Endodermal cell (in vitro differentiated cells): ENCODE measurements at regions not wholly inside any gene's neighbourhood (a gene's known extent, or its start where the extent isn't known, plus 50 kb on each side); places are given as distances from the start of the nearest gene placed in this dataset.

Experiments
- DNase-seq: peaks from one replicate; pipeline ENCODE4 v3.0.0-alpha.2; 2017
- H3K27ac ChIP-seq: 2 replicates; pipeline ENCODE4 v1.5.1; 2013; ENCODE audit warnings: mild to moderate bottlenecking, low read depth, low read length, moderate library complexity
- H3K27me3 ChIP-seq: 2 replicates; pipeline ENCODE4 v1.6.1; 2013; ENCODE audit warnings: mild to moderate bottlenecking, low read length, moderate library complexity; ENCODE audit not compliant: insufficient read depth, control insufficient read depth, poor library complexity, severe bottlenecking
- H3K36me3 ChIP-seq: 2 replicates; pipeline ENCODE4 v1.7.0; 2013; ENCODE audit warnings: mild to moderate bottlenecking, low read length, moderate library complexity; ENCODE audit not compliant: control insufficient read depth, insufficient read depth
- H3K4me1 ChIP-seq: one replicate; pipeline ENCODE4 v1.7.0; 2013; ENCODE audit warnings: low read length; ENCODE audit not compliant: control insufficient read depth, insufficient read depth
- H3K4me3 ChIP-seq: 2 replicates; pipeline ENCODE4 v1.5.1; 2013; ENCODE audit warnings: mild to moderate bottlenecking, low read length, moderate library complexity
- H3K9ac ChIP-seq: 2 replicates; pipeline ENCODE4 v1.6.1; 2013; ENCODE audit warnings: mild to moderate bottlenecking, low read length, moderate library complexity; ENCODE audit not compliant: poor library complexity, severe bottlenecking; ENCODE audit errors: extremely low read depth
- H3K9me3 ChIP-seq: 2 replicates; pipeline ENCODE4 v1.6.1; 2013; ENCODE audit warnings: mild to moderate bottlenecking, low read length, moderate library complexity; ENCODE audit not compliant: control insufficient read depth
- H3K27ac Mint-ChIP-seq: 2 replicates; pipeline ENCODE4 v1.8.0; 2020; ENCODE audit warnings: mixed read lengths
- H3K27me3 Mint-ChIP-seq: 2 replicates; pipeline ENCODE4 v1.8.0; 2021; ENCODE audit warnings: mild to moderate bottlenecking, mixed read lengths; ENCODE audit not compliant: insufficient read depth
- H3K36me3 Mint-ChIP-seq: 2 replicates; pipeline ENCODE4 v1.8.0; 2020; ENCODE audit warnings: low read depth, mixed read lengths
- H3K4me1 Mint-ChIP-seq: 2 replicates; pipeline ENCODE4 v1.8.0; 2020; ENCODE audit warnings: mixed read lengths
- H3K4me3 Mint-ChIP-seq: 2 replicates; pipeline ENCODE4 v1.8.0; 2020; ENCODE audit warnings: mild to moderate bottlenecking, moderate library complexity, mixed read lengths
- H3K9me3 Mint-ChIP-seq: 2 replicates; pipeline ENCODE4 v1.8.0; 2020; ENCODE audit warnings: mild to moderate bottlenecking, mixed read lengths
- WGBS, 2 experiments: methylation state at CpG; one replicate each; pipeline versions ENCODE4 v1.1.5 to v1.1.7; 2013; ENCODE audit warnings: missing lambda C conversion rate in 2 of 2, mixed read lengths in 1 of 2; ENCODE audit not compliant: insufficient coverage in 1 of 2, insufficient read length in 1 of 2; 5-methylcytosine and 5-hydroxymethylcytosine counted together
- TF ChIP-seq, protein P1 (sequence below): fragments of 200-600 bp; sonication (generic); conservative IDR thresholded peaks from 2 replicates; pipeline ENCODE4 v1.5.0; 2021; ENCODE audit warnings: antibody characterized with exemption, mild to moderate bottlenecking

DNA sequence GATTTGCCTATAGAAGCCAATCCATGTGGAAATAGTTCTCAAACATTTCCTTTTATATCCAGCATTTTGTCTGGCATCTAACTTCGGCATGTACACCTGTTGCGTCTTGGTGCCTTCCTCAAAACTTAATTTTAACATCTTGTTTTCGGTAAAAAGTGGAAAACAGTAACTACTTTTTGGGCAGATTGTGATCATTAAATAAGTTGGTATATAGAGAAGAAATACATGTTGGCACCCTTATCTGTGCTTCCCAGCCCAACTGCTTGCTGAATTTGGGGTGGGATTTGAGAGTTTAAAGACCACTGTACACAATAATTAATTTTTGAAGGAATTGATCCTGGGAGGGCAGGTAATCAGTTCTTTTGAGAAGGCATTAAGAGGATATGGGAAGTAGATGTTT lies 566.8 kb downstream of the PDCD6IP start:
- Histone ChIP-seq H3K9ac (no peak overlapping the region), H3K9me3 (peaks cover 7% of the 10 kb centered on the region), H3K4me1 (no peaks in the 10 kb centered on the region), H3K27ac (no peak overlapping the region), H3K4me3 (no peak overlapping the region), H3K36me3 (no peaks in the 10 kb centered on the region), H3K27me3 (no peaks in the 10 kb centered on the region)
- TF ChIP-seq, protein P1, sequence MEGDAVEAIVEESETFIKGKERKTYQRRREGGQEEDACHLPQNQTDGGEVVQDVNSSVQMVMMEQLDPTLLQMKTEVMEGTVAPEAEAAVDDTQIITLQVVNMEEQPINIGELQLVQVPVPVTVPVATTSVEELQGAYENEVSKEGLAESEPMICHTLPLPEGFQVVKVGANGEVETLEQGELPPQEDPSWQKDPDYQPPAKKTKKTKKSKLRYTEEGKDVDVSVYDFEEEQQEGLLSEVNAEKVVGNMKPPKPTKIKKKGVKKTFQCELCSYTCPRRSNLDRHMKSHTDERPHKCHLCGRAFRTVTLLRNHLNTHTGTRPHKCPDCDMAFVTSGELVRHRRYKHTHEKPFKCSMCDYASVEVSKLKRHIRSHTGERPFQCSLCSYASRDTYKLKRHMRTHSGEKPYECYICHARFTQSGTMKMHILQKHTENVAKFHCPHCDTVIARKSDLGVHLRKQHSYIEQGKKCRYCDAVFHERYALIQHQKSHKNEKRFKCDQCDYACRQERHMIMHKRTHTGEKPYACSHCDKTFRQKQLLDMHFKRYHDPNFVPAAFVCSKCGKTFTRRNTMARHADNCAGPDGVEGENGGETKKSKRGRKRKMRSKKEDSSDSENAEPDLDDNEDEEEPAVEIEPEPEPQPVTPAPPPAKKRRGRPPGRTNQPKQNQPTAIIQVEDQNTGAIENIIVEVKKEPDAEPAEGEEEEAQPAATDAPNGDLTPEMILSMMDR, result no peak
- H3K9me3 Mint-ChIP-seq, result no peaks in the 10 kb centered on the region
- WGBS, 2 experiments, result 97% methylated on average over 3 of the region's 3 CpGs; no CpG with 5 or more reads in 1 of the 2 experiments
- H3K27me3 Mint-ChIP-seq, result peaks cover 3% of the 10 kb centered on the region
- no peak for DNase-seq
- H3K36me3 Mint-ChIP-seq, result no peaks in the 10 kb centered on the region
- peaks cover 5% of the 10 kb centered on the region for H3K4me1 Mint-ChIP-seq
- H3K27ac Mint-ChIP-seq, result no peak overlapping the region
- no peak overlapping the region for H3K4me3 Mint-ChIP-seq

DNA sequence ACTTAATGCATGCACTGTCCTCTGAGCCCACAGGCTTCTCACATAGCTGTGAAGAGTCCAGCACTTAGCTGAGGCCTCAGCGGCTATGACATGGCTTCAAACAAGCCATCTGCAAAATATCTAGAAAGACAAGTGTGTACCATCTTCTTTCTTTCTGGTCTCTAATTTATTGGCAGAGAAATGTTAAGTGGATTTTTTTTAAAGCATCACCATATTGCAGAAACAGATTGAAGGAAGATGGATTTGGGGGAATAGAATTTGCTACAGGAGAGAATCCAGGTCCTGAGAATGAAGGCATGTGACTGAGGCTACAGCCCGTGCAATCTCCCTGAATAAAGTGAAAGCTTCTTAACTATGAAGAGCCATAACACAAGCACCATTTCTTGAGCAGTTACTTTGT lies 567.3 kb downstream of the PDCD6IP start:
- Mint-ChIP-seq H3K36me3 (no peaks in the 10 kb centered on the region), H3K4me3 (no peak overlapping the region), H3K27me3 (peaks cover 3% of the 10 kb centered on the region), H3K9me3 (no peaks in the 10 kb centered on the region), H3K27ac (no peak overlapping the region), H3K4me1 (peaks cover 5% of the 10 kb centered on the region)
- Histone ChIP-seq H3K4me3 (no peak overlapping the region), H3K4me1 (no peaks in the 10 kb centered on the region), H3K27me3 (no peaks in the 10 kb centered on the region), H3K9me3 (peaks cover 7% of the 10 kb centered on the region), H3K9ac (no peak overlapping the region), H3K27ac (no peak overlapping the region), H3K36me3 (no peaks in the 10 kb centered on the region)
- 92 to 100% methylated on average over 1 to 2 of the region's 2 CpGs for WGBS, 2 experiments
- no peak for DNase-seq
- TF ChIP-seq, protein P1, result no peak

DNA sequence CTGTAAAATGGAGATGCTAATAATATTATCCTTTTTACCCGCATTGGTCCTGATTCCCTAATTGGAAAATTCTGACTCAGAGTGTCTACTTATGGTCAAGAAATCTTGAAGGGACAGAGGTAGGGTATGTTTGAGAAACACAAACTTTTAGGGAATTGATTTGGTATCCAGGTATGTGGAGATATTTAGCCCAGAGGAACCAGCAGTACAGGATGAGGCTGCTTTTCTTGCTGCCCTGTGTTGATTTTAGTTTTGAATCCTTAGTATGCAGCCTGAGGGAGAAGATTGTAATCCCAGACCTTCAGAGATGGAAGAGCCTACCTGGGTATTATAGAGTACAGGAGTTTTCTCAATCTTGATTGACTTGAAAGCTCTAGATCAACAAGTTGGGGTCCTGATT lies 569.1 kb downstream of the PDCD6IP start:
- WGBS, 2 experiments, result 83 to 94% methylated on average over 1 of the region's 1 CpG
- no peak overlapping the region for H3K4me3 ChIP-seq
- no peaks in the 10 kb centered on the region for H3K36me3 Mint-ChIP-seq
- H3K4me3 Mint-ChIP-seq, result no peak overlapping the region
- no peak overlapping the region for H3K27ac ChIP-seq
- no peaks in the 10 kb centered on the region for H3K27me3 ChIP-seq
- TF ChIP-seq, protein P1, result no peak
- peaks cover 5% of the 10 kb centered on the region for H3K4me1 Mint-ChIP-seq
- peaks cover 3% of the 10 kb centered on the region for H3K27me3 Mint-ChIP-seq
- H3K4me1 ChIP-seq, result no peaks in the 10 kb centered on the region
- H3K9ac ChIP-seq, result no peak overlapping the region
- no peaks in the 10 kb centered on the region for H3K36me3 ChIP-seq
- DNase-seq, result no peak
- no peaks in the 10 kb centered on the region for H3K9me3 Mint-ChIP-seq
- no peak overlapping the region for H3K27ac Mint-ChIP-seq
- H3K9me3 ChIP-seq, result peaks cover 7% of the 10 kb centered on the region
